ENCODE measurements at regions not wholly inside any gene's neighbourhood (a gene's known extent, or its start where the extent isn't known, plus 50 kb on each side); places are given as distances from the start of the nearest gene placed in this dataset.
"Not testable (repeated sequence)": the region's sequence is repeated elsewhere in the genome, so short reads cannot be mapped to it uniquely, and the experiment has no call there.

- DNase-seq (ENCODE audit: extremely low read depth in 1 of 2, low read depth in 1 of 2) = no peak
These were observed 195.0 kb upstream of the PBX1 start for GRCh38 chr1:164363980-164364379.

- DNase-seq (ENCODE audit: extremely low read depth in 1 of 2, low read depth in 1 of 2) = no peak
These were observed 193.0 kb upstream of the PBX1 start for GRCh38 chr1:164366014-164366413.

GRCh38 chr1:164369698-164370365 is 189.2 kb upstream of the PBX1 start:
- no peak for DNase-seq (ENCODE audit: extremely low read depth in 1 of 2, low read depth in 1 of 2)

- no peak for DNase-seq (ENCODE audit: extremely low read depth in 1 of 2, low read depth in 1 of 2)
These were observed 178.1 kb upstream of the PBX1 start for GRCh38 chr1:164380893-164381292.

GRCh38 chr1:164382384-164382783 is 176.6 kb upstream of the PBX1 start:
- no peak for DNase-seq (ENCODE audit: extremely low read depth in 1 of 2, low read depth in 1 of 2)

- no peak for DNase-seq (ENCODE audit: extremely low read depth in 1 of 2, low read depth in 1 of 2)
These were observed 174.7 kb upstream of the PBX1 start for GRCh38 chr1:164384262-164384661.

GRCh38 chr1:164417016-164417704 is 141.8 kb upstream of the PBX1 start:
- DNase-seq (ENCODE audit: extremely low read depth in 1 of 2, low read depth in 1 of 2) = no peak

GRCh38 chr1:164423136-164423535 is 135.8 kb upstream of the PBX1 start:
- DNase-seq (ENCODE audit: extremely low read depth in 1 of 2, low read depth in 1 of 2) = no peak

- DNase-seq (ENCODE audit: extremely low read depth in 1 of 2, low read depth in 1 of 2) = no peak
These were observed 125.7 kb upstream of the PBX1 start for GRCh38 chr1:164433141-164433817.

GRCh38 chr1:164433818-164434170 is 125.2 kb upstream of the PBX1 start:
- DNase-seq (ENCODE audit: extremely low read depth in 1 of 2, low read depth in 1 of 2) = no peak

GRCh38 chr1:164440232-164440631 is 118.8 kb upstream of the PBX1 start:
- DNase-seq (ENCODE audit: extremely low read depth in 1 of 2, low read depth in 1 of 2) = no peak

GRCh38 chr1:164443166-164443565 is 115.8 kb upstream of the PBX1 start:
- DNase-seq (ENCODE audit: extremely low read depth in 1 of 2, low read depth in 1 of 2) = no peak

GRCh38 chr1:164443836-164444235 is 115.1 kb upstream of the PBX1 start:
- no peak for DNase-seq (ENCODE audit: extremely low read depth in 1 of 2, low read depth in 1 of 2)

- DNase-seq (ENCODE audit: extremely low read depth in 1 of 2, low read depth in 1 of 2) = no peak
These were observed 113.0 kb upstream of the PBX1 start for GRCh38 chr1:164446020-164446419.

- DNase-seq (ENCODE audit: extremely low read depth in 1 of 2, low read depth in 1 of 2) = no peak
These were observed 106.4 kb upstream of the PBX1 start for GRCh38 chr1:164452549-164452948.

- no peak for DNase-seq (ENCODE audit: extremely low read depth in 1 of 2, low read depth in 1 of 2)
These were observed 102.7 kb upstream of the PBX1 start for GRCh38 chr1:164456272-164456671.

GRCh38 chr1:164459176-164459575 is 99.8 kb upstream of the PBX1 start:
- DNase-seq (ENCODE audit: extremely low read depth in 1 of 2, low read depth in 1 of 2) = not testable (repeated sequence)

GRCh38 chr1:164466001-164466421 is 93.0 kb upstream of the PBX1 start:
- DNase-seq (ENCODE audit: extremely low read depth in 1 of 2, low read depth in 1 of 2) = no peak

- DNase-seq (ENCODE audit: extremely low read depth in 1 of 2, low read depth in 1 of 2) = no peak
These were observed 92.6 kb upstream of the PBX1 start for GRCh38 chr1:164466429-164466828.

- no peak for DNase-seq (ENCODE audit: extremely low read depth in 1 of 2, low read depth in 1 of 2)
These were observed 88.0 kb upstream of the PBX1 start for GRCh38 chr1:164470996-164471395.

- no peak for DNase-seq (ENCODE audit: extremely low read depth in 1 of 2, low read depth in 1 of 2)
These were observed 86.1 kb upstream of the PBX1 start for GRCh38 chr1:164472841-164473240.

GRCh38 chr1:164473544-164473943 is 85.4 kb upstream of the PBX1 start:
- DNase-seq (ENCODE audit: extremely low read depth in 1 of 2, low read depth in 1 of 2) = no peak

All from stimulated activated CD8-positive, alpha-beta memory T cell treated with anti-CD3 and anti-CD28 coated beads, Interleukin-7, amount 100 ng/mL, for 48 hours (primary cell).